Sigmoid colon (tissue), 6 donors: ENCODE measurements at regions not wholly inside any gene's neighbourhood (a gene's known extent, or its start where the extent isn't known, plus 50 kb on each side); places are given as distances from the start of the nearest gene placed in this dataset.

Source experiments
- DNase-seq: peaks from one replicate; pipeline ENCODE4 v3.0.0-alpha.2; 2019
- H3K27ac ChIP-seq, 4 donors: fragments of 200-600 bp; sonication (generic); one replicate each; pipeline ENCODE4 v1.5.1; 2016 to 2019; ENCODE audit warnings: mild to moderate bottlenecking in 1 of 4
- H3K27me3 ChIP-seq, 3 donors: fragments of 200-600 bp; sonication (generic); one replicate each; pipeline ENCODE4 v1.5.1; 2019; ENCODE audit warnings: mild to moderate bottlenecking in 1 of 3
- H3K36me3 ChIP-seq, 4 donors: fragments of 200-600 bp; sonication (generic); one replicate each; pipeline ENCODE4 v1.5.1; 2016 to 2019
- H3K4me1 ChIP-seq, 4 donors: fragments of 200-600 bp; sonication (generic); one replicate each; pipeline ENCODE4 v1.5.1; 2017 to 2019
- H3K4me3 ChIP-seq, 4 donors: fragments of 200-600 bp; sonication (generic); one replicate each; pipeline ENCODE4 v1.5.1; 2017 to 2019; ENCODE audit warnings: mild to moderate bottlenecking in 2 of 4, moderate library complexity in 1 of 4
- H3K9me3 ChIP-seq, 4 donors: fragments of 200-600 bp in 3 of 4; sonication (generic) in 3 of 4; one replicate each; pipeline versions ENCODE4 v1.5.1 to v1.6.1; 2013 to 2019
- CTCF ChIP-seq, 4 experiments: fragments of 450-650 bp in 3 of 4; fragments of 200-600 bp in 1 of 4; IDR thresholded peaks; one replicate each; pipeline ENCODE4 v1.5.1; 2016 to 2019; ENCODE audit warnings: antibody characterized with exemption in 4 of 4, mild to moderate bottlenecking in 3 of 4, moderate library complexity in 2 of 4
- EP300 ChIP-seq, 4 donors: sonication (generic); formaldehyde crosslinking; IDR thresholded peaks; one replicate each; pipeline ENCODE4 v1.6.1; 2017; ENCODE audit warnings: antibody characterized with exemption in 4 of 4
- POLR2A ChIP-seq, 2 donors: fragments of 450-650 bp; IDR thresholded peaks; one replicate each; pipeline ENCODE4 v1.6.1; 2016; ENCODE audit warnings: antibody characterized with exemption in 2 of 2, mild to moderate bottlenecking in 2 of 2, moderate library complexity in 2 of 2
- POLR2AphosphoS5 ChIP-seq, 4 donors: sonication (generic); formaldehyde crosslinking; IDR thresholded peaks; one replicate each; pipeline ENCODE4 v1.6.1; 2017; ENCODE audit warnings: antibody characterized with exemption in 4 of 4
- WGBS, 2 donors: extraction: QIAGEN DNeasy Blood & Tissue Kit; methylation state at CpG; one replicate each; pipeline ENCODE4 v1.1.7; 2013; 5-methylcytosine and 5-hydroxymethylcytosine counted together
- intact Hi-C: fragments of 100-400 bp; cut with DNase I; formaldehyde crosslinking; loops from one replicate; pipeline ENCODE4 v1.15.1; 2023
- donor health status: healthy with polysubstance abuse.
- donor health status: healthy.

DNA sequence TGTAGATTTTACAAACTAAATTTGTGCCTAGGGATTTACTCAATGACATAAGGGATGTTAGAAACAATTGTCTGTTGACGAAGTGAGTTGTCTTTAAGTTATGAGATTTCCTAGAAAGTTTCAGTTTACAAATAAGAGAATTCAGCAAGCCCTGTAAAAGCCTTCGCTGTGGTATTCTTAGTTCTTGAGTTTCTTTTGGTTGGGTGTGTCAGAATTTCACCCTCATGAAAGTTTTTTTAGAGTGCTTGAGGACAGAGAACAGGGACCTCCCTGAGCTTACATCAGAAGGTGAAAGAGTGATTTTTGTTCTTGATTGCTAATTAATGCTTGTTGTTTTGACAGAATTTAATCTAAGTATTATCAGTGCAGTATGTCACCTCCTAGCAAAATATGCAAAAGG is 2628.2 kb downstream of the ARAP2 start:
- intact Hi-C loops: no loop called here
- H3K27ac ChIP-seq: no peak overlapping the region
- no peaks in the 10 kb centered on the region for H3K36me3 ChIP-seq
- H3K4me3 ChIP-seq: no peak overlapping the region
- DNase-seq: no peak
- H3K4me1 ChIP-seq: no peaks in the 10 kb centered on the region
- 77 to 80% methylated on average over 2 of the region's 2 CpGs for WGBS, 2 donors
- H3K27me3 ChIP-seq: no peaks in the 10 kb centered on the region
- TF ChIP-seq POLR2A (IDR thresholded peaks at IDR 0.05) (no peak), EP300 (IDR thresholded peaks at IDR 0.05) (no peak), CTCF (IDR thresholded peaks at IDR 0.05) (no peak), POLR2AphosphoS5 (IDR thresholded peaks at IDR 0.05) (no peak)
- no peaks in the 10 kb centered on the region for H3K9me3 ChIP-seq

DNA sequence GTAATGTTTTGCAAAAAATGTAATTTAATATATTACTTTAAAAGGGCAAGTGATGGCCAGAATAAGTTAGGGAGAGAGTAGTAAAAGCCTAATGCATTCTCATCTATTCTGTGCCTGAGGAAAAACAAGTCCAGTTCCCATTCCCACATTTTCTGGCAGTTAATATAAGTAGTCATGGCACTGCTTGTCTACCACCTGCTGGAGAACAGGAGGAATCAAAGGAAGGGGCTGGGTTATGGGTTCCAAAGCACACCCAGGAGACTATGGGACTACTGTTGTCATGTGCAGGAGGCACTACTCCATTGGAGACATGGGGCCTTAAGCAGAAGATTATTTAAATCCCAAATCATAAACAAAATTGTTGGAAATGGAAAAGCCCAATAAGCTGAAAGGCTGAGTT is 2618.6 kb downstream of the ARAP2 start:
- Histone ChIP-seq H3K9me3 (no peaks in the 10 kb centered on the region), H3K4me1 (no peaks in the 10 kb centered on the region), H3K27me3 (no peaks in the 10 kb centered on the region), H3K4me3 (no peak overlapping the region), H3K27ac (no peak overlapping the region), H3K36me3 (no peaks in the 10 kb centered on the region)
- DNase-seq: no peak
- TF ChIP-seq POLR2A (IDR thresholded peaks at IDR 0.05): no peak
- no peak for TF ChIP-seq POLR2AphosphoS5 (IDR thresholded peaks at IDR 0.05)
- TF ChIP-seq CTCF (IDR thresholded peaks at IDR 0.05): no peak
- no peak for TF ChIP-seq EP300 (IDR thresholded peaks at IDR 0.05)
- intact Hi-C loops: no loop called here

DNA sequence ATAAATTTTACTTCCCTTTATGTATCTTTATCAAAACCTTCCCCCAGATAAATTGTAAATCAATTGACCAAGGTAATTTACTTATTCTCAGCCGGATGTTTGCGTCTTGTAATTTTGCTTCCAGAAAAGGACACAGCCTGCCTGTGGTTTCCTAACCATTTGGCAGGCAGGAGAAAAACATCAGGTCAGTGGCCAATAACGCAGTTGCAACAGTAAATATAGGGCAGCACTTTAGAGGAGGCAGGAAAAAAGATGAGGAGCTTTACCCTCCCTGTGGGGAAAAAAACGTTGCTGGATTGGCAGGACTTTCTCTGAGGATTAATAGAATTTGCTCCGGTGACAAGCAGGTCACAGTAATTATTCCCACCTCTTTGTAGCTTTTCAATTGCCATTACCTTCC is 2618.1 kb downstream of the ARAP2 start:
- H3K27ac ChIP-seq: no peak overlapping the region
- no peak for DNase-seq
- no peaks in the 10 kb centered on the region for H3K9me3 ChIP-seq
- TF ChIP-seq POLR2AphosphoS5 (IDR thresholded peaks at IDR 0.05) (no peak), CTCF (IDR thresholded peaks at IDR 0.05) (no peak), POLR2A (IDR thresholded peaks at IDR 0.05) (no peak), EP300 (IDR thresholded peaks at IDR 0.05) (no peak)
- 56 to 63% methylated on average over 5 of the region's 5 CpGs for WGBS, 2 donors
- intact Hi-C loops: no loop called here
- no peak overlapping the region for H3K4me3 ChIP-seq
- H3K36me3 ChIP-seq: no peaks in the 10 kb centered on the region
- H3K4me1 ChIP-seq: no peaks in the 10 kb centered on the region
- no peaks in the 10 kb centered on the region for H3K27me3 ChIP-seq

- no peaks in the 10 kb centered on the region for H3K27me3 ChIP-seq
- no peaks in the 10 kb centered on the region for H3K36me3 ChIP-seq
- H3K4me3 ChIP-seq: no peak overlapping the region
- DNase-seq: no peak
- H3K4me1 ChIP-seq: no peaks in the 10 kb centered on the region
- TF ChIP-seq POLR2AphosphoS5 (IDR thresholded peaks at IDR 0.05) (no peak), POLR2A (IDR thresholded peaks at IDR 0.05) (no peak), CTCF (IDR thresholded peaks at IDR 0.05) (no peak), EP300 (IDR thresholded peaks at IDR 0.05) (no peak)
- intact Hi-C loops: no loop called here
- 72 to 81% methylated on average over 1 of the region's 1 CpG for WGBS, 2 donors
- no peak overlapping the region for H3K27ac ChIP-seq
- H3K9me3 ChIP-seq: no peaks in the 10 kb centered on the region
Measured at GRCh38 chr4:33628296-33628695, 2616.0 kb downstream of the ARAP2 start.

DNA sequence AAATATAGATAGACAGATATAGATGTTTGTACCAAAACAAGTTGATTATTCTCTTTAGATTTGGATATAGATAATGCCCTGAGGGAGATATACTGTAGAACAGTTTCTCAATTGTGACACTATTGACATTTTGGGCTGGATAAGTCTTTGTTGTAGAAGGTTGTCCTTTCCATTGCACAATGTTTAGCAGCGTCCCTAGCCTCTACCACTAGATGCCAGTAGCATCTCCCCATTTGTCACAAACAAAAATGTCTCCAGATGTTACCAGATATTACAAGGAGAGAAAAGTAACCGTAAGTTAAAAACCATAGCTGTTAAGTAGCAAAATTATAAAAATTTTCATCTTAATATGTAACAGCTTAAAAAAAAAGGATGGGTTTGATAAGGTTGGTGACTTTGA is 2595.3 kb downstream of the ARAP2 start:
- Histone ChIP-seq H3K36me3 (no peaks in the 10 kb centered on the region), H3K9me3 (no peaks in the 10 kb centered on the region), H3K27me3 (no peaks in the 10 kb centered on the region), H3K27ac (no peak overlapping the region), H3K4me3 (no peak overlapping the region), H3K4me1 (no peaks in the 10 kb centered on the region)
- intact Hi-C loops: no loop called here
- no peak for DNase-seq
- WGBS, 2 donors: 42 to 65% methylated on average over 2 of the region's 2 CpGs
- TF ChIP-seq EP300 (IDR thresholded peaks at IDR 0.05) (no peak), POLR2AphosphoS5 (IDR thresholded peaks at IDR 0.05) (no peak), CTCF (IDR thresholded peaks at IDR 0.05) (no peak), POLR2A (IDR thresholded peaks at IDR 0.05) (no peak)
